ENCODE measurements at regions not wholly inside any gene's neighbourhood (a gene's known extent, or its start where the extent isn't known, plus 50 kb on each side); places are given as distances from the start of the nearest gene placed in this dataset.

DNA sequence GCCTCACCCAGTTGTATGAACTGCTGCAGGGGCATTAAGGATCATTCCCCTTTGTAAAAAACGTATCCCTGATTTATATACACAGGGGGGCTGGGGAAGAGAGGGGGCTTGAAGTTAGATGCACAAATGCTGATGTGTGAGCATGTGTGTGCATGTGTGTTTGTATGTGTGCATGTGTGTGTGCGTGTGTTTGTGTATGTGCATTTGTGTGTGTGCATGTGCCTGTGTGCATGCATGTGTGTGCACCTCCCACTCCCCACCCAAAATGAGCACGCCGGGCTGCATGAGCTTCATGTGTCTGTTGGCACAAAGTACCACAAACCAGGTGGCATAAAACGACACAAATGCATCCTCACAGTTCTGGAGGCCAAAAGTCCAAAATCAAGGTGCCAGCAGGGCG is 1315.2 kb downstream of the TBC1D22A start:
- TF ChIP-seq, protein P1, sequence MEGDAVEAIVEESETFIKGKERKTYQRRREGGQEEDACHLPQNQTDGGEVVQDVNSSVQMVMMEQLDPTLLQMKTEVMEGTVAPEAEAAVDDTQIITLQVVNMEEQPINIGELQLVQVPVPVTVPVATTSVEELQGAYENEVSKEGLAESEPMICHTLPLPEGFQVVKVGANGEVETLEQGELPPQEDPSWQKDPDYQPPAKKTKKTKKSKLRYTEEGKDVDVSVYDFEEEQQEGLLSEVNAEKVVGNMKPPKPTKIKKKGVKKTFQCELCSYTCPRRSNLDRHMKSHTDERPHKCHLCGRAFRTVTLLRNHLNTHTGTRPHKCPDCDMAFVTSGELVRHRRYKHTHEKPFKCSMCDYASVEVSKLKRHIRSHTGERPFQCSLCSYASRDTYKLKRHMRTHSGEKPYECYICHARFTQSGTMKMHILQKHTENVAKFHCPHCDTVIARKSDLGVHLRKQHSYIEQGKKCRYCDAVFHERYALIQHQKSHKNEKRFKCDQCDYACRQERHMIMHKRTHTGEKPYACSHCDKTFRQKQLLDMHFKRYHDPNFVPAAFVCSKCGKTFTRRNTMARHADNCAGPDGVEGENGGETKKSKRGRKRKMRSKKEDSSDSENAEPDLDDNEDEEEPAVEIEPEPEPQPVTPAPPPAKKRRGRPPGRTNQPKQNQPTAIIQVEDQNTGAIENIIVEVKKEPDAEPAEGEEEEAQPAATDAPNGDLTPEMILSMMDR (IDR thresholded peaks at IDR 0.05), result no peak
- TF ChIP-seq POLR2A (IDR thresholded peaks at IDR 0.05), result no peak

All from esophagus squamous epithelium (tissue), 4 donors.